Vagina (tissue), 2 donors: ENCODE measurements at regions not wholly inside any gene's neighbourhood (a gene's known extent, or its start where the extent isn't known, plus 50 kb on each side); places are given as distances from the start of the nearest gene placed in this dataset.

ENCODE experiments used
- POLR2AphosphoS5 ChIP-seq, 2 donors: sonication (generic); formaldehyde crosslinking; IDR thresholded peaks; one replicate each; pipeline ENCODE4 v1.9.0; 2017; ENCODE audit warnings: antibody characterized with exemption in 2 of 2, mild to moderate bottlenecking in 2 of 2, low read depth in 1 of 2; ENCODE audit not compliant: insufficient read depth in 1 of 2
- TF ChIP-seq, protein P1 (sequence below), 3 experiments: fragments of 450-650 bp in 2 of 3; fragments of 200-600 bp in 1 of 3; sonication (generic) in 1 of 3; IDR thresholded peaks; one replicate each; pipeline ENCODE4 v1.5.1; 2017 to 2019; ENCODE audit warnings: antibody characterized with exemption in 3 of 3, mild to moderate bottlenecking in 2 of 3, moderate library complexity in 2 of 3

DNA sequence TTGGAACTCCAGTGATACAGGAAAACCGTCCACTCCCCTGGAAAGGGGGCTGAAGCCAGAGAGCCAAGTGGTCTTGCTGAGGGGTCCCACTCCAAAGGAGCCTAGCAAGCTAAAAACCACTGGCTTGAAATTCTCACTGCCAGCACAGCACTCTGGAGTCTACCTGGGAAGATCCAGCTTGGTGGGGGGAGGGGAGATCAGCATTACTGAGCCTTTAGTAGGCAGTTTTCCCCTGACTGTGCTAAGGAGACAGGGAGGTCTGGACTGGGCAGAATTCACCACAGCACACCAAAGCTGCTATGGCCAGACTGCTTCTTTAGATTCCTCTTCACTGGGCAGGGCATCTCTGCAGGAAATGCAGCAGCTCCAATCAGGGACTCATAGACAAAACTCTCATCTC, 510.7 kb upstream of the LRRTM1 start:
- TF ChIP-seq POLR2AphosphoS5 (IDR thresholded peaks at IDR 0.05; ENCODE audit: insufficient read depth in 1 of 2, low read depth in 1 of 2): no peak
- TF ChIP-seq, protein P1, sequence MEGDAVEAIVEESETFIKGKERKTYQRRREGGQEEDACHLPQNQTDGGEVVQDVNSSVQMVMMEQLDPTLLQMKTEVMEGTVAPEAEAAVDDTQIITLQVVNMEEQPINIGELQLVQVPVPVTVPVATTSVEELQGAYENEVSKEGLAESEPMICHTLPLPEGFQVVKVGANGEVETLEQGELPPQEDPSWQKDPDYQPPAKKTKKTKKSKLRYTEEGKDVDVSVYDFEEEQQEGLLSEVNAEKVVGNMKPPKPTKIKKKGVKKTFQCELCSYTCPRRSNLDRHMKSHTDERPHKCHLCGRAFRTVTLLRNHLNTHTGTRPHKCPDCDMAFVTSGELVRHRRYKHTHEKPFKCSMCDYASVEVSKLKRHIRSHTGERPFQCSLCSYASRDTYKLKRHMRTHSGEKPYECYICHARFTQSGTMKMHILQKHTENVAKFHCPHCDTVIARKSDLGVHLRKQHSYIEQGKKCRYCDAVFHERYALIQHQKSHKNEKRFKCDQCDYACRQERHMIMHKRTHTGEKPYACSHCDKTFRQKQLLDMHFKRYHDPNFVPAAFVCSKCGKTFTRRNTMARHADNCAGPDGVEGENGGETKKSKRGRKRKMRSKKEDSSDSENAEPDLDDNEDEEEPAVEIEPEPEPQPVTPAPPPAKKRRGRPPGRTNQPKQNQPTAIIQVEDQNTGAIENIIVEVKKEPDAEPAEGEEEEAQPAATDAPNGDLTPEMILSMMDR (IDR thresholded peaks at IDR 0.05): no peak
